ENCODE measurements at regions not wholly inside any gene's neighbourhood (a gene's known extent, or its start where the extent isn't known, plus 50 kb on each side); places are given as distances from the start of the nearest gene placed in this dataset.

GRCh38 chr12:114986178-114986714, 302.3 kb upstream of the TBX3 start:
- H3K4me2 ChIP-seq (replicated peaks; ENCODE audit: extremely low read depth, low read length, poor library complexity, severe bottlenecking), result no peak overlapping the region
- Mint-ChIP-seq H3K36me3 (no peaks in the 10 kb centered on the region), H3K27me3 (ENCODE audit: low read depth in 3 of 3) (no peaks in the 10 kb centered on the region), H3K9me3 (peaks cover 0 to 6% (median 3%) of the 10 kb centered on the region in 7 donors), H3K4me3 (no peak overlapping the region), H3K27ac (peak overlapping the region in 1 of 7 donors; percentile 13), H3K4me1 (no peaks in the 10 kb centered on the region)
- no peaks in the 10 kb centered on the region for H3K4me1 ChIP-seq (ENCODE audit: control insufficient read depth in 1 of 2, insufficient read depth in 2 of 2, low read length in 2 of 2)
- no peaks in the 10 kb centered on the region for H4K20me1 ChIP-seq (ENCODE audit: insufficient read depth, low read length)
- no peak overlapping the region for H3K9ac ChIP-seq (ENCODE audit: insufficient read depth, low read length, poor library complexity, severe bottlenecking)
- H3K9me3 ChIP-seq (replicated peaks in 1 of 2; ENCODE audit: control insufficient read depth in 1 of 2, insufficient read depth in 1 of 2, low read length in 2 of 2), result peaks cover 0 to 3% of the 10 kb centered on the region in 2 donors
- no peaks in the 10 kb centered on the region for H3K79me2 ChIP-seq (ENCODE audit: insufficient read depth, low read length)
- TF ChIP-seq CTCF (IDR thresholded peaks at IDR 0.05), result no peak
- H3K4me3 ChIP-seq (replicated peaks in 1 of 3; ENCODE audit: low read depth in 2 of 3, low read length in 3 of 3), result no peak overlapping the region
- H3K27me3 ChIP-seq (ENCODE audit: control insufficient read depth in 2 of 2, insufficient read depth in 2 of 2, low read length in 2 of 2), result no peaks in the 10 kb centered on the region
- intact Hi-C loops (cut with micrococcal nuclease), result no loop called here
- no peaks in the 10 kb centered on the region for H3K36me3 ChIP-seq (replicated peaks in 1 of 2; ENCODE audit: control insufficient read depth in 1 of 2, insufficient read depth in 2 of 2, low read length in 2 of 2)
- no peak overlapping the region for H2AFZ ChIP-seq (ENCODE audit: insufficient read depth, low read depth, low read length, poor library complexity, severe bottlenecking)
- DNase-seq, result no peak
- no peak overlapping the region for H3K27ac ChIP-seq (ENCODE audit: low read depth in 1 of 2, low read length in 2 of 2)

DNA sequence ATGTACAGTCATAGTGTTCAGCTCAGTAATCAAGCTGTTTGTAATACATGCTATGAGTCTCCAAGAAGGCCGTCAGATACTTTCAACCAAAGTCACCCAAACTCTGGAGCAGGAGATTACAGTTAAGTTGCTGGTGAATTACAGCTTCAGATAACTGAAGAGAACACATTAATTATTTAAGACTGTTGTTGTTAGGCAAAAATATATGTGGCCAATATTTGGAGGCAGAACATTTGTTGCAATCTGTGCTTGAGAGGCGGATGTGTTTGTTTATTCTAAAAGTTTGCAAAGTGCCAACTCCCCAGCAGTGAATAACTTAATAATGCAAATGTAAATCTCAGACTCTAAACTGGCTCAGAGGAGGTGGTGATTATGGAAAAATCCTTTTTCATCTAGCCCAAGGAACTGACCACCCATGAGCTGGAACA, 300.7 kb upstream of the TBX3 start:
- intact Hi-C loops (cut with micrococcal nuclease), result no loop called here
- Histone ChIP-seq H3K36me3 (replicated peaks in 1 of 2; ENCODE audit: control insufficient read depth in 1 of 2, insufficient read depth in 2 of 2, low read length in 2 of 2) (no peaks in the 10 kb centered on the region), H3K27ac (ENCODE audit: low read depth in 1 of 2, low read length in 2 of 2) (no peak overlapping the region), H4K20me1 (ENCODE audit: insufficient read depth, low read length) (no peaks in the 10 kb centered on the region), H3K4me2 (replicated peaks; ENCODE audit: extremely low read depth, low read length, poor library complexity, severe bottlenecking) (no peak overlapping the region), H2AFZ (ENCODE audit: insufficient read depth, low read depth, low read length, poor library complexity, severe bottlenecking) (no peak overlapping the region), H3K9ac (ENCODE audit: insufficient read depth, low read length, poor library complexity, severe bottlenecking) (no peak overlapping the region), H3K4me3 (replicated peaks in 1 of 3; ENCODE audit: low read depth in 2 of 3, low read length in 3 of 3) (no peak overlapping the region), H3K4me1 (ENCODE audit: control insufficient read depth in 1 of 2, insufficient read depth in 2 of 2, low read length in 2 of 2) (no peaks in the 10 kb centered on the region), H3K9me3 (replicated peaks in 1 of 2; ENCODE audit: control insufficient read depth in 1 of 2, insufficient read depth in 1 of 2, low read length in 2 of 2) (peaks cover 0 to 3% of the 10 kb centered on the region in 2 donors), H3K27me3 (ENCODE audit: control insufficient read depth in 2 of 2, insufficient read depth in 2 of 2, low read length in 2 of 2) (no peaks in the 10 kb centered on the region), H3K79me2 (ENCODE audit: insufficient read depth, low read length) (no peaks in the 10 kb centered on the region)
- no peak overlapping the region for H3K27ac Mint-ChIP-seq
- H3K4me1 Mint-ChIP-seq, result no peaks in the 10 kb centered on the region
- H3K36me3 Mint-ChIP-seq, result no peaks in the 10 kb centered on the region
- H3K4me3 Mint-ChIP-seq, result no peak overlapping the region
- no peak for DNase-seq
- H3K27me3 Mint-ChIP-seq (ENCODE audit: low read depth in 3 of 3), result no peaks in the 10 kb centered on the region
- WGBS (ENCODE audit: insufficient coverage), result no CpG with 5 or more reads among the region's 2 CpGs
- peaks cover 0 to 8% (median 4%) of the 10 kb centered on the region in 7 donors for H3K9me3 Mint-ChIP-seq
- no peak for TF ChIP-seq CTCF (IDR thresholded peaks at IDR 0.05)
